ENCODE measurements at regions not wholly inside any gene's neighbourhood (a gene's known extent, or its start where the extent isn't known, plus 50 kb on each side); places are given as distances from the start of the nearest gene placed in this dataset.

GRCh38 chr19:28039677-28040381 is 1173.1 kb downstream of the UQCRFS1 start:
- no peaks in the 10 kb centered on the region for H3K36me3 Mint-ChIP-seq (ENCODE audit: low read depth)
- no peaks in the 10 kb centered on the region for H3K4me1 Mint-ChIP-seq (ENCODE audit: low read depth)
- no peak overlapping the region for H3K27ac Mint-ChIP-seq
- no peak overlapping the region for H3K4me3 Mint-ChIP-seq
- no peaks in the 10 kb centered on the region for H3K27me3 Mint-ChIP-seq (ENCODE audit: low read depth)
- no peaks in the 10 kb centered on the region for H3K9me3 Mint-ChIP-seq

GRCh38 chr19:28037186-28037585 is 1175.8 kb downstream of the UQCRFS1 start:
- H3K4me3 Mint-ChIP-seq: no peak overlapping the region
- peaks cover 2% of the 10 kb centered on the region for H3K9me3 Mint-ChIP-seq
- H3K27me3 Mint-ChIP-seq (ENCODE audit: low read depth): no peaks in the 10 kb centered on the region
- no peaks in the 10 kb centered on the region for H3K4me1 Mint-ChIP-seq (ENCODE audit: low read depth)
- H3K36me3 Mint-ChIP-seq (ENCODE audit: low read depth): no peaks in the 10 kb centered on the region
- H3K27ac Mint-ChIP-seq: no peak overlapping the region

GRCh38 chr19:28036486-28036885 is 1176.5 kb downstream of the UQCRFS1 start:
- no peaks in the 10 kb centered on the region for H3K27me3 Mint-ChIP-seq (ENCODE audit: low read depth)
- H3K27ac Mint-ChIP-seq: no peak overlapping the region
- no peak overlapping the region for H3K4me3 Mint-ChIP-seq
- H3K9me3 Mint-ChIP-seq: peaks cover 5% of the 10 kb centered on the region
- H3K36me3 Mint-ChIP-seq (ENCODE audit: low read depth): no peaks in the 10 kb centered on the region
- no peaks in the 10 kb centered on the region for H3K4me1 Mint-ChIP-seq (ENCODE audit: low read depth)

- Mint-ChIP-seq H3K4me1 (ENCODE audit: low read depth) (no peaks in the 10 kb centered on the region), H3K4me3 (no peak overlapping the region), H3K9me3 (peaks cover 5% of the 10 kb centered on the region), H3K27ac (no peak overlapping the region), H3K27me3 (ENCODE audit: low read depth) (no peaks in the 10 kb centered on the region), H3K36me3 (ENCODE audit: low read depth) (no peaks in the 10 kb centered on the region)
Measured at GRCh38 chr19:28034936-28035335, 1178.0 kb downstream of the UQCRFS1 start.

- H3K4me1 Mint-ChIP-seq (ENCODE audit: low read depth): no peaks in the 10 kb centered on the region
- H3K27me3 Mint-ChIP-seq (ENCODE audit: low read depth): no peaks in the 10 kb centered on the region
- no peak overlapping the region for H3K4me3 Mint-ChIP-seq
- H3K27ac Mint-ChIP-seq: no peak overlapping the region
- H3K9me3 Mint-ChIP-seq: peaks cover 5% of the 10 kb centered on the region
- no peaks in the 10 kb centered on the region for H3K36me3 Mint-ChIP-seq (ENCODE audit: low read depth)
Measured at GRCh38 chr19:28028881-28029444, 1184.0 kb downstream of the UQCRFS1 start.

GRCh38 chr19:28027116-28027515 is 1185.8 kb downstream of the UQCRFS1 start:
- no peaks in the 10 kb centered on the region for H3K27me3 Mint-ChIP-seq (ENCODE audit: low read depth)
- no peak overlapping the region for H3K4me3 Mint-ChIP-seq
- no peaks in the 10 kb centered on the region for H3K36me3 Mint-ChIP-seq (ENCODE audit: low read depth)
- H3K27ac Mint-ChIP-seq: no peak overlapping the region
- H3K9me3 Mint-ChIP-seq: peaks cover 2% of the 10 kb centered on the region
- H3K4me1 Mint-ChIP-seq (ENCODE audit: low read depth): no peaks in the 10 kb centered on the region

GRCh38 chr19:28026636-28027035 is 1186.3 kb downstream of the UQCRFS1 start:
- no peaks in the 10 kb centered on the region for H3K27me3 Mint-ChIP-seq (ENCODE audit: low read depth)
- no peaks in the 10 kb centered on the region for H3K36me3 Mint-ChIP-seq (ENCODE audit: low read depth)
- H3K27ac Mint-ChIP-seq: no peak overlapping the region
- H3K4me1 Mint-ChIP-seq (ENCODE audit: low read depth): no peaks in the 10 kb centered on the region
- H3K4me3 Mint-ChIP-seq: no peak overlapping the region
- H3K9me3 Mint-ChIP-seq: no peaks in the 10 kb centered on the region

- Mint-ChIP-seq H3K36me3 (ENCODE audit: low read depth) (no peaks in the 10 kb centered on the region), H3K27me3 (ENCODE audit: low read depth) (no peaks in the 10 kb centered on the region), H3K9me3 (no peaks in the 10 kb centered on the region), H3K4me3 (no peak overlapping the region), H3K4me1 (ENCODE audit: low read depth) (no peaks in the 10 kb centered on the region), H3K27ac (no peak overlapping the region)
Measured at GRCh38 chr19:28024920-28025319, 1188.0 kb downstream of the UQCRFS1 start.

- H3K9me3 Mint-ChIP-seq: no peaks in the 10 kb centered on the region
- no peaks in the 10 kb centered on the region for H3K4me1 Mint-ChIP-seq (ENCODE audit: low read depth)
- H3K27me3 Mint-ChIP-seq (ENCODE audit: low read depth): no peaks in the 10 kb centered on the region
- no peak overlapping the region for H3K27ac Mint-ChIP-seq
- H3K4me3 Mint-ChIP-seq: no peak overlapping the region
- no peaks in the 10 kb centered on the region for H3K36me3 Mint-ChIP-seq (ENCODE audit: low read depth)
Measured at GRCh38 chr19:28023064-28023463, 1189.9 kb downstream of the UQCRFS1 start.

GRCh38 chr19:28022506-28022905 is 1190.4 kb downstream of the UQCRFS1 start:
- no peaks in the 10 kb centered on the region for H3K9me3 Mint-ChIP-seq

GRCh38 chr19:28021259-28022185 is 1191.4 kb downstream of the UQCRFS1 start:
- no peaks in the 10 kb centered on the region for H3K4me1 Mint-ChIP-seq (ENCODE audit: low read depth)
- H3K36me3 Mint-ChIP-seq (ENCODE audit: low read depth): no peaks in the 10 kb centered on the region
- no peak overlapping the region for H3K4me3 Mint-ChIP-seq
- no peak overlapping the region for H3K27ac Mint-ChIP-seq
- H3K27me3 Mint-ChIP-seq (ENCODE audit: low read depth): no peaks in the 10 kb centered on the region
- no peaks in the 10 kb centered on the region for H3K9me3 Mint-ChIP-seq

More at GRCh38 chr19:28022506-28022905, 1190.4 kb downstream of the UQCRFS1 start:
- Mint-ChIP-seq H3K36me3 (ENCODE audit: low read depth) (no peaks in the 10 kb centered on the region), H3K27me3 (ENCODE audit: low read depth) (no peaks in the 10 kb centered on the region), H3K27ac (no peak overlapping the region), H3K4me3 (no peak overlapping the region), H3K4me1 (ENCODE audit: low read depth) (no peaks in the 10 kb centered on the region)

- Mint-ChIP-seq H3K4me3 (no peak overlapping the region), H3K27me3 (ENCODE audit: low read depth) (no peaks in the 10 kb centered on the region), H3K4me1 (ENCODE audit: low read depth) (no peaks in the 10 kb centered on the region), H3K36me3 (ENCODE audit: low read depth) (no peaks in the 10 kb centered on the region), H3K9me3 (no peaks in the 10 kb centered on the region), H3K27ac (no peak overlapping the region)
Measured at GRCh38 chr19:28020619-28021258, 1192.2 kb downstream of the UQCRFS1 start.

- Mint-ChIP-seq H3K27me3 (ENCODE audit: low read depth) (no peaks in the 10 kb centered on the region), H3K27ac (no peak overlapping the region), H3K4me1 (ENCODE audit: low read depth) (no peaks in the 10 kb centered on the region), H3K4me3 (no peak overlapping the region), H3K9me3 (no peaks in the 10 kb centered on the region), H3K36me3 (ENCODE audit: low read depth) (no peaks in the 10 kb centered on the region)
Measured at GRCh38 chr19:28019901-28020300, 1193.0 kb downstream of the UQCRFS1 start.

- Mint-ChIP-seq H3K27me3 (ENCODE audit: low read depth) (no peaks in the 10 kb centered on the region), H3K27ac (no peak overlapping the region), H3K4me3 (no peak overlapping the region), H3K36me3 (ENCODE audit: low read depth) (no peaks in the 10 kb centered on the region), H3K9me3 (no peaks in the 10 kb centered on the region), H3K4me1 (ENCODE audit: low read depth) (no peaks in the 10 kb centered on the region)
Measured at GRCh38 chr19:28019371-28019770, 1193.6 kb downstream of the UQCRFS1 start.
